ENCODE measurements at regions not wholly inside any gene's neighbourhood (a gene's known extent, or its start where the extent isn't known, plus 50 kb on each side); places are given as distances from the start of the nearest gene placed in this dataset.

GRCh38 chr9:82781921-82782392 lies 281.0 kb downstream of the RASEF start:
- DNase-seq = no peak
- H3K4me1 Mint-ChIP-seq (ENCODE audit: low read depth) = no peaks in the 10 kb centered on the region
- H3K27me3 Mint-ChIP-seq (ENCODE audit: insufficient read depth) = no peaks in the 10 kb centered on the region; the same call in 1 of the 2 replicates
- H3K36me3 Mint-ChIP-seq (ENCODE audit: low read depth) = no peaks in the 10 kb centered on the region
- TF ChIP-seq, protein P1, sequence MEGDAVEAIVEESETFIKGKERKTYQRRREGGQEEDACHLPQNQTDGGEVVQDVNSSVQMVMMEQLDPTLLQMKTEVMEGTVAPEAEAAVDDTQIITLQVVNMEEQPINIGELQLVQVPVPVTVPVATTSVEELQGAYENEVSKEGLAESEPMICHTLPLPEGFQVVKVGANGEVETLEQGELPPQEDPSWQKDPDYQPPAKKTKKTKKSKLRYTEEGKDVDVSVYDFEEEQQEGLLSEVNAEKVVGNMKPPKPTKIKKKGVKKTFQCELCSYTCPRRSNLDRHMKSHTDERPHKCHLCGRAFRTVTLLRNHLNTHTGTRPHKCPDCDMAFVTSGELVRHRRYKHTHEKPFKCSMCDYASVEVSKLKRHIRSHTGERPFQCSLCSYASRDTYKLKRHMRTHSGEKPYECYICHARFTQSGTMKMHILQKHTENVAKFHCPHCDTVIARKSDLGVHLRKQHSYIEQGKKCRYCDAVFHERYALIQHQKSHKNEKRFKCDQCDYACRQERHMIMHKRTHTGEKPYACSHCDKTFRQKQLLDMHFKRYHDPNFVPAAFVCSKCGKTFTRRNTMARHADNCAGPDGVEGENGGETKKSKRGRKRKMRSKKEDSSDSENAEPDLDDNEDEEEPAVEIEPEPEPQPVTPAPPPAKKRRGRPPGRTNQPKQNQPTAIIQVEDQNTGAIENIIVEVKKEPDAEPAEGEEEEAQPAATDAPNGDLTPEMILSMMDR (IDR thresholded peaks at IDR 0.05) = no peak
- no peak overlapping the region for H3K27ac Mint-ChIP-seq
- H3K4me3 Mint-ChIP-seq = no peak overlapping the region
- H3K9me3 Mint-ChIP-seq = peaks cover 22% of the 10 kb centered on the region

DNA sequence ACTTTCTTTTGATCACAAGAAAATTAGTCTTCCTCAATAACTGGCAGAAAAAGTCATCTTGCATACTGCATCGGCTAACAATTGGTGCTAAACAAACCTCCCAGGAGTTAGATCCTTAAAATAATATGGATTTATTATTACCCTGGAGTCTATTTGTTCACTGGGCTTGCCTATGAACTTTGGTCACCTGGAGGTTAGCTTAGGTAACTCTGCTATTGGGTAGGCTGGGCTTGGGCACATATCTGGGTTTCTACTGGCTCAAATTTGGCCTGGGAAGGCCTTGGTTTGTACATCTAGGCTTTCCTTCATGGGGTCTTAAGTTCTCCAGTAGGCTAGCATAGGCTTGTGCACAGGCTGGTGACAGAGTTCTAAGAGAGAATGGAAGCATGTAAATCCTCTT lies 279.9 kb downstream of the RASEF start:
- Mint-ChIP-seq H3K27ac (no peak overlapping the region), H3K4me3 (no peak overlapping the region), H3K36me3 (ENCODE audit: low read depth) (no peaks in the 10 kb centered on the region), H3K27me3 (ENCODE audit: insufficient read depth) (no peaks in the 10 kb centered on the region; the same call in 1 of the 2 replicates), H3K9me3 (peaks cover 21% of the 10 kb centered on the region), H3K4me1 (ENCODE audit: low read depth) (no peaks in the 10 kb centered on the region)
- DNase-seq = no peak
- TF ChIP-seq, protein P1 (IDR thresholded peaks at IDR 0.05) = no peak

- Mint-ChIP-seq H3K27ac (no peak overlapping the region), H3K9me3 (peaks cover 16% of the 10 kb centered on the region), H3K27me3 (ENCODE audit: insufficient read depth) (no peaks in the 10 kb centered on the region)
Observed at GRCh38 chr9:82784589-82784988, 278.4 kb downstream of the RASEF start.

DNA sequence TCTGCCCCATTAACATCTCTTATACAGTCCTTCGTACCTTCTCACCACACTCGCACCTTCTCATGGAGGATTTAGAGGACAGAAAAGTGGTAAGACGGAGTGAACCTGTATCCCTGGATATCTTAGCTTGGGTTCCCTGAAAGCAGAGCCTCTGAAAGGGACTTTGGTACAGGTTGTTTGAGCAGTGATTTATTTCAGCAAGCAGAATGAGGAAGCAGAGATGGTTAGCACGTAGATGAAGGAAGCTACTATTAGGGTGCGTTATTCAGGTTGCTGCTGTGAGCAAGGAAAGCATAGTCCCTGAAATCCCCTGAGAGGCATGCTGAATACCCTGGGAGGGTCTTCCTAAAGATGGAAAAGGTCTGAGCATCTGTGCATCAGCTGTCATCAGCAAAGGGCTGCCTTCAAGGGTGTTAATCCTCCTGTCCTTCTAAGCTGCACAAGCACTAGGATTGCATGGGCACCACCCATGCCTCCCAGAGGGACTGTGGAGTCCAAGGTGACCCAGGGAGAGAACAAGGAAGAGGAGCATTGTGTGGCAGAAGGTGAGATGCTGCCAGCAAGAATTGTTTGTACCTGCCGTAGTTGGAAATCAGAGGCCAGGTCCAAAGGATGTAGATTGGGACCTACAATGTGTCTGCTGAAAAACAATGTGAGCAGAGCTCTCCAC lies 273.7 kb downstream of the RASEF start:
- Mint-ChIP-seq H3K4me3 (no peak overlapping the region), H3K27ac (no peak overlapping the region), H3K4me1 (ENCODE audit: low read depth) (no peaks in the 10 kb centered on the region), H3K27me3 (ENCODE audit: insufficient read depth) (no peaks in the 10 kb centered on the region), H3K9me3 (peaks cover 16% of the 10 kb centered on the region), H3K36me3 (ENCODE audit: low read depth) (no peaks in the 10 kb centered on the region)
- no peak for DNase-seq
- TF ChIP-seq, protein P1 (IDR thresholded peaks at IDR 0.05) = no peak

More at GRCh38 chr9:82784589-82784988, 278.4 kb downstream of the RASEF start:
- Mint-ChIP-seq H3K4me3 (no peak overlapping the region), H3K36me3 (ENCODE audit: low read depth) (no peaks in the 10 kb centered on the region), H3K4me1 (ENCODE audit: low read depth) (no peaks in the 10 kb centered on the region)
- TF ChIP-seq, protein P1 (IDR thresholded peaks at IDR 0.05) = no peak
- DNase-seq = no peak

DNA sequence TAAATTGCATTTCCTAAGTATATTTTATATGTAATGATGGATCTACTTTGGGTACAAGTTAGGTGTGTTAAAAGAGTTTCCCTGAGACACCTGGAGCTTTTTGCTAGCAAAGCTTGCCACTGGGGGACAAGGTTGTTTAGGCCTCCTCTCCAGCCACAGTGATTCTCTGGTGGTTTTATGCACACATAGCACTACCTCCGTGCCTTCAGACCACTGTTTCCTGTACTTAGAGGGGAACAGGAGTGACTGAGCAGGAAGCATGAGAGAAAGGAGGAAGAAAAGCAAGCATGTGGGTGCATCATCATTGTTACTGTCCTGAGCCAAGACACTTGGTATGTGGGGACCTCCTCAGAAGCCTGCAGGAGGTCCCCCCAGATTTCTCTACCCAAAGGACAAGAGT lies 272.1 kb downstream of the RASEF start:
- TF ChIP-seq, protein P1 (IDR thresholded peaks at IDR 0.05) = no peak
- Mint-ChIP-seq H3K9me3 (peaks cover 7% of the 10 kb centered on the region; the same call in 1 of the 2 replicates), H3K4me1 (ENCODE audit: low read depth) (no peaks in the 10 kb centered on the region), H3K27me3 (ENCODE audit: insufficient read depth) (no peaks in the 10 kb centered on the region), H3K36me3 (ENCODE audit: low read depth) (no peaks in the 10 kb centered on the region), H3K4me3 (no peak overlapping the region), H3K27ac (no peak overlapping the region)
- DNase-seq = no peak
